ENCODE measurements at regions not wholly inside any gene's neighbourhood (a gene's known extent, or its start where the extent isn't known, plus 50 kb on each side); places are given as distances from the start of the nearest gene placed in this dataset.

- TF ChIP-seq CREM (CRISPR knock-in tag; IDR thresholded peaks at IDR 0.05), result no peak
- no peak for TF ChIP-seq E2F4 (CRISPR knock-in tag; IDR thresholded peaks at IDR 0.05; ENCODE audit: borderline replicate concordance, low read depth)
- no peak for TF ChIP-seq ESRRA (CRISPR knock-in tag; IDR thresholded peaks at IDR 0.05; ENCODE audit: borderline replicate concordance)
- TF ChIP-seq CTCF (IDR thresholded peaks at IDR 0.05), result no peak
- TF ChIP-seq ATF6 (CRISPR knock-in tag; IDR thresholded peaks at IDR 0.05), result no peak
- TF ChIP-seq SP1 (CRISPR knock-in tag; conservative IDR thresholded peaks at IDR 0.05), result no peak
- TF ChIP-seq NR2C2 (CRISPR knock-in tag; IDR thresholded peaks at IDR 0.05), result no peak
- no peak for TF ChIP-seq E2F1 (CRISPR knock-in tag; IDR thresholded peaks at IDR 0.05)
- no peak for TF ChIP-seq CBFB (CRISPR knock-in tag; IDR thresholded peaks at IDR 0.05; ENCODE audit: low read depth)
Measured at GRCh38 chr9:83155733-83156132, 92.8 kb upstream of the RASEF start.

Measured in WTC11 (cell line).